ENCODE measurements at regions not wholly inside any gene's neighbourhood (a gene's known extent, or its start where the extent isn't known, plus 50 kb on each side); places are given as distances from the start of the nearest gene placed in this dataset.

DNA sequence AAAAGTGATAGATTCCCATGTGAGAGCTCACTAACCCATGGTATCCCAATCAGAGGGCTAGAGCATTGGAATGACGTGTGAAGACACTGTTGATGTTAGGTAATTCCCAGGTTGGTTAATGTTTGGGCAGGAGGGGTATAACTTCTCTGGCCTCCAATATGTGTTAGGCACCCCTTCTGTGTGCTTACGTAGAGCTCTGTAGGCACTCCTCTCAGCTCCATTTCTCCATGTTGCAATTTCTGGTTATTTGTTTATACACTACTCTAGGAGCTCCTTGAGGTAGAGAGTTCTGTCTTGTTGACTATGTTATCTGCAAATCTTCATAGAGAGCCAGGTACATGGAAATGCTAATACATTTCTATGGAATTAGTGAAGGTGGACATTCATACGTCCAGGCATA, 153.5 kb downstream of the RPIA start:
- no peak for TF ChIP-seq POLR2A (IDR thresholded peaks at IDR 0.05)
- TF ChIP-seq, protein P1, sequence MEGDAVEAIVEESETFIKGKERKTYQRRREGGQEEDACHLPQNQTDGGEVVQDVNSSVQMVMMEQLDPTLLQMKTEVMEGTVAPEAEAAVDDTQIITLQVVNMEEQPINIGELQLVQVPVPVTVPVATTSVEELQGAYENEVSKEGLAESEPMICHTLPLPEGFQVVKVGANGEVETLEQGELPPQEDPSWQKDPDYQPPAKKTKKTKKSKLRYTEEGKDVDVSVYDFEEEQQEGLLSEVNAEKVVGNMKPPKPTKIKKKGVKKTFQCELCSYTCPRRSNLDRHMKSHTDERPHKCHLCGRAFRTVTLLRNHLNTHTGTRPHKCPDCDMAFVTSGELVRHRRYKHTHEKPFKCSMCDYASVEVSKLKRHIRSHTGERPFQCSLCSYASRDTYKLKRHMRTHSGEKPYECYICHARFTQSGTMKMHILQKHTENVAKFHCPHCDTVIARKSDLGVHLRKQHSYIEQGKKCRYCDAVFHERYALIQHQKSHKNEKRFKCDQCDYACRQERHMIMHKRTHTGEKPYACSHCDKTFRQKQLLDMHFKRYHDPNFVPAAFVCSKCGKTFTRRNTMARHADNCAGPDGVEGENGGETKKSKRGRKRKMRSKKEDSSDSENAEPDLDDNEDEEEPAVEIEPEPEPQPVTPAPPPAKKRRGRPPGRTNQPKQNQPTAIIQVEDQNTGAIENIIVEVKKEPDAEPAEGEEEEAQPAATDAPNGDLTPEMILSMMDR (IDR thresholded peaks at IDR 0.05): no peak
